SU-DHL-6 (cell line): ENCODE measurements at regions not wholly inside any gene's neighbourhood (a gene's known extent, or its start where the extent isn't known, plus 50 kb on each side); places are given as distances from the start of the nearest gene placed in this dataset.

Experiments used
- EZH2phosphoT487 ChIP-seq: fragments of 200-600 bp; sonication (generic), shearing (Covaris generic); conservative IDR thresholded peaks from 2 replicates; pipeline ENCODE4 v1.6.1; 2018; ENCODE audit warnings: mild to moderate bottlenecking, antibody characterized with exemption, low read length, moderate library complexity, mixed read lengths
- TF ChIP-seq, protein P1 (sequence below): fragments of 200-600 bp; sonication (generic); IDR thresholded peaks from one replicate; pipeline ENCODE4 v1.5.1; 2017; ENCODE audit warnings: antibody characterized with exemption, mild to moderate bottlenecking, low read length, moderate library complexity; ENCODE audit not compliant: insufficient read depth, poor library complexity, severe bottlenecking

DNA sequence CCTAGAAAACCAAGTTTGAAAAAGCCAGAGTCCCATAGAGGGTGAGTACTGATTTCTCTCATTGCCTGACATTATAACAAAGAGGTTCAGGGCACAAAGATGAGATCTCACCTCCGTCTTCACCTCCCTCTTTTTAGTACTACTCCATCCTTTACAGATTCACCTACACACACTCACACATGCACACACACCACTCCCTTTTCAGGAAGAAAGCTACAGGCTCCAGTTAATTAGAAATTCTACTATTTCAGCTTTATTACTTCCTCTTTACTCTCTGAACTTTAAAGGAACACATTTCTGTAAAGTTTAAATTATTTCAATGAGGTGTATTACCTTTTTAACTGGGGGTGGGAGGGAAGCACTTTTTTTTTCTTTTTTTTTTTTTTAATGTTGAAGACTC lies 59.6 kb upstream of the PRDX6 start:
- TF ChIP-seq, protein P1, sequence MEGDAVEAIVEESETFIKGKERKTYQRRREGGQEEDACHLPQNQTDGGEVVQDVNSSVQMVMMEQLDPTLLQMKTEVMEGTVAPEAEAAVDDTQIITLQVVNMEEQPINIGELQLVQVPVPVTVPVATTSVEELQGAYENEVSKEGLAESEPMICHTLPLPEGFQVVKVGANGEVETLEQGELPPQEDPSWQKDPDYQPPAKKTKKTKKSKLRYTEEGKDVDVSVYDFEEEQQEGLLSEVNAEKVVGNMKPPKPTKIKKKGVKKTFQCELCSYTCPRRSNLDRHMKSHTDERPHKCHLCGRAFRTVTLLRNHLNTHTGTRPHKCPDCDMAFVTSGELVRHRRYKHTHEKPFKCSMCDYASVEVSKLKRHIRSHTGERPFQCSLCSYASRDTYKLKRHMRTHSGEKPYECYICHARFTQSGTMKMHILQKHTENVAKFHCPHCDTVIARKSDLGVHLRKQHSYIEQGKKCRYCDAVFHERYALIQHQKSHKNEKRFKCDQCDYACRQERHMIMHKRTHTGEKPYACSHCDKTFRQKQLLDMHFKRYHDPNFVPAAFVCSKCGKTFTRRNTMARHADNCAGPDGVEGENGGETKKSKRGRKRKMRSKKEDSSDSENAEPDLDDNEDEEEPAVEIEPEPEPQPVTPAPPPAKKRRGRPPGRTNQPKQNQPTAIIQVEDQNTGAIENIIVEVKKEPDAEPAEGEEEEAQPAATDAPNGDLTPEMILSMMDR: no peak
- no peak for TF ChIP-seq EZH2phosphoT487
